ENCODE measurements at regions not wholly inside any gene's neighbourhood (a gene's known extent, or its start where the extent isn't known, plus 50 kb on each side); places are given as distances from the start of the nearest gene placed in this dataset.
A peak's percentile ranks its signal among the peaks of the same experiment; 100 is the strongest.

GRCh38 chr11:121839781-121840180 lies 276.2 kb downstream of the BLID start:
- no peak overlapping the region for H3K4me3 ChIP-seq (ENCODE audit: control insufficient read depth, low read depth, low read length)
- no peak for TF ChIP-seq CTCF (IDR thresholded peaks at IDR 0.05; ENCODE audit: control insufficient read depth, insufficient read depth, low read depth, low read length, missing control alignments)
- DNase-seq (ENCODE audit: low read depth), result peak; percentile 40

- no peak for DNase-seq (ENCODE audit: low read depth)
- no peak for TF ChIP-seq CTCF (IDR thresholded peaks at IDR 0.05; ENCODE audit: control insufficient read depth, insufficient read depth, low read depth, low read length, missing control alignments)
- no peak overlapping the region for H3K4me3 ChIP-seq (ENCODE audit: control insufficient read depth, low read depth, low read length)
Observed at GRCh38 chr11:121838571-121838970, 277.4 kb downstream of the BLID start.

GRCh38 chr11:121833970-121834369 lies 282.0 kb downstream of the BLID start:
- no peak for TF ChIP-seq CTCF (IDR thresholded peaks at IDR 0.05; ENCODE audit: control insufficient read depth, insufficient read depth, low read depth, low read length, missing control alignments)
- no peak overlapping the region for H3K4me3 ChIP-seq (ENCODE audit: control insufficient read depth, low read depth, low read length)
- no peak for DNase-seq (ENCODE audit: low read depth)

- DNase-seq (ENCODE audit: low read depth), result peak; percentile 100
- no peak overlapping the region for H3K4me3 ChIP-seq (ENCODE audit: control insufficient read depth, low read depth, low read length)
Observed at GRCh38 chr11:121829159-121829643, 286.8 kb downstream of the BLID start.

GRCh38 chr11:121814962-121815361 lies 301.1 kb downstream of the BLID start:
- TF ChIP-seq CTCF (IDR thresholded peaks at IDR 0.05; ENCODE audit: control insufficient read depth, insufficient read depth, low read depth, low read length, missing control alignments), result no peak
- DNase-seq (ENCODE audit: low read depth), result peak; percentile 48
- H3K4me3 ChIP-seq (ENCODE audit: control insufficient read depth, low read depth, low read length), result no peak overlapping the region

More at GRCh38 chr11:121829159-121829643, 286.8 kb downstream of the BLID start:
- no peak for TF ChIP-seq CTCF (IDR thresholded peaks at IDR 0.05; ENCODE audit: control insufficient read depth, insufficient read depth, low read depth, low read length, missing control alignments)

- DNase-seq (ENCODE audit: low read depth), result no peak
- H3K4me3 ChIP-seq (ENCODE audit: control insufficient read depth, low read depth, low read length), result no peak overlapping the region
- no peak for TF ChIP-seq CTCF (IDR thresholded peaks at IDR 0.05; ENCODE audit: control insufficient read depth, insufficient read depth, low read depth, low read length, missing control alignments)
Observed at GRCh38 chr11:121814296-121814695, 301.7 kb downstream of the BLID start.

GRCh38 chr11:121810291-121810690 lies 305.7 kb downstream of the BLID start:
- DNase-seq (ENCODE audit: low read depth), result peak; percentile 57
- TF ChIP-seq CTCF (IDR thresholded peaks at IDR 0.05; ENCODE audit: control insufficient read depth, insufficient read depth, low read depth, low read length, missing control alignments), result no peak
- H3K4me3 ChIP-seq (ENCODE audit: control insufficient read depth, low read depth, low read length), result no peak overlapping the region
